Karpas-422 (cell line): ENCODE measurements at regions not wholly inside any gene's neighbourhood (a gene's known extent, or its start where the extent isn't known, plus 50 kb on each side); places are given as distances from the start of the nearest gene placed in this dataset.

Source experiments
- DNase-seq: peaks from one replicate; pipeline ENCODE4 v3.0.0-alpha.2; 2015
- H2AFZ ChIP-seq: fragments of 200-600 bp; sonication (generic); 2 replicates; pipeline ENCODE4 v1.6.1; 2014; ENCODE audit warnings: antibody characterized with exemption, low read length, mixed read lengths
- H3K27ac ChIP-seq: fragments of 200-600 bp; sonication (generic); 2 replicates; pipeline ENCODE4 v1.5.1; 2014; ENCODE audit warnings: mild to moderate bottlenecking, low read length, moderate library complexity
- H3K27me3 ChIP-seq: fragments of 200-600 bp; sonication (generic); 2 replicates; pipeline ENCODE4 v1.6.1; 2014; ENCODE audit warnings: low read length, mixed read lengths
- H3K36me3 ChIP-seq: fragments of 200-600 bp; sonication (generic); 2 replicates; pipeline ENCODE4 v1.6.1; 2014; ENCODE audit warnings: low read length, mixed read lengths; ENCODE audit not compliant: insufficient read depth
- H3K4me1 ChIP-seq: fragments of 200-600 bp; sonication (generic); 2 replicates; pipeline ENCODE4 v1.6.1; 2014; ENCODE audit warnings: mild to moderate bottlenecking, low read length, mixed read lengths
- H3K4me2 ChIP-seq: fragments of 200-600 bp; sonication (generic); 2 replicates; pipeline ENCODE4 v1.6.1; 2014; ENCODE audit warnings: low read length, low read depth, mild to moderate bottlenecking; ENCODE audit not compliant: poor library complexity, severe bottlenecking
- H3K4me3 ChIP-seq: fragments of 200-600 bp; sonication (generic); 2 replicates; pipeline ENCODE4 v1.5.1; 2014; ENCODE audit warnings: mild to moderate bottlenecking, antibody characterized with exemption, low read length, mixed read lengths
- H3K79me2 ChIP-seq: fragments of 200-600 bp; sonication (generic); 2 replicates; pipeline ENCODE4 v1.6.1; 2014; ENCODE audit warnings: mild to moderate bottlenecking, low read length, mixed read lengths
- H3K9ac ChIP-seq: fragments of 200-600 bp; sonication (generic); 2 replicates; pipeline ENCODE4 v1.6.0; 2014; ENCODE audit warnings: low read length
- H3K9me2 ChIP-seq: fragments of 200-600 bp; sonication (generic), shearing (Covaris generic); replicated peaks from 2 replicates; pipeline ENCODE4 v1.6.0; 2014; ENCODE audit warnings: mild to moderate bottlenecking, low read length, moderate library complexity; ENCODE audit not compliant: insufficient read depth
- H3K9me3 ChIP-seq: fragments of 300-700, 200-600 bp; sonication (generic); 2 replicates; pipeline ENCODE4 v1.6.1; 2014; ENCODE audit warnings: low read length, mixed read lengths
- H4K20me1 ChIP-seq: fragments of 200-600 bp; sonication (generic); 2 replicates; pipeline ENCODE4 v1.6.1; 2014; ENCODE audit warnings: mild to moderate bottlenecking, antibody characterized with exemption, low read length, low read depth; ENCODE audit not compliant: insufficient read depth

GRCh38 chr5:124580512-124580911 is 165.9 kb downstream of the ZNF608 start:
- H3K27ac ChIP-seq: no peak overlapping the region
- H3K9me3 ChIP-seq: no peaks in the 10 kb centered on the region
- H3K36me3 ChIP-seq: no peaks in the 10 kb centered on the region
- no peak overlapping the region for H3K9ac ChIP-seq
- H4K20me1 ChIP-seq: no peaks in the 10 kb centered on the region
- no peaks in the 10 kb centered on the region for H3K9me2 ChIP-seq
- peaks cover 44% of the 10 kb centered on the region for H3K4me1 ChIP-seq
- H3K4me3 ChIP-seq: no peak overlapping the region
- DNase-seq: no peak
- no peak overlapping the region for H2AFZ ChIP-seq
- H3K27me3 ChIP-seq: no peaks in the 10 kb centered on the region
- no peaks in the 10 kb centered on the region for H3K79me2 ChIP-seq
- no peak overlapping the region for H3K4me2 ChIP-seq

DNA sequence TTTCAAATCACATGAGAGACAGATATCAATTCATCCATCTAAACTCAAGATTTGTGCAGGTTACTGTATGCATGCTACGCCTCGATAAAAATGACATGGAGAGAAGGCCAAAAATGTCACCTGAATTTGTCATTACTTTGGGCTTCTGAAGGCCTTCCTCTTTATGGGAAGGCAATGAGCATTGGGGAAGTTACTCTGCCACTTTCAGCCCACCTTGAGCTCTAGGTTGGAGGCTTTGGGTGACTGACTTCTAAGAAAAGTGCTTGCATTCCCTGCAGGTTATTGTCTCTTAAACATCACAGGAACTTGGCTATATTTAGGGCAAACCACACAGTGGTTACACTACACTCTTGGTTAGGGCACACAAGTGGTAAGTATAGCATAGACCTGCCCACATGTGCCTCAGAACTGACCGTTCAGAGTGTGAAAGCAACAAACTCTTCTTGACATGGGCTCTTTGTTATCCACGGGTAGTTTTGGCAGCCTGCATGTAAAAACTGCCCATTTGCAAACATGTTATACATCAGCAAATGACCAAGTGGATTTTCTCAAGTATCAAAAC is 169.5 kb downstream of the ZNF608 start:
- Histone ChIP-seq H3K27ac (no peak overlapping the region), H3K4me3 (no peak overlapping the region), H3K4me2 (no peak overlapping the region), H3K79me2 (no peaks in the 10 kb centered on the region), H3K27me3 (no peaks in the 10 kb centered on the region), H3K4me1 (peaks cover 15% of the 10 kb centered on the region), H4K20me1 (no peaks in the 10 kb centered on the region), H3K9ac (no peak overlapping the region), H3K9me3 (no peaks in the 10 kb centered on the region), H2AFZ (no peak overlapping the region), H3K36me3 (no peaks in the 10 kb centered on the region), H3K9me2 (no peaks in the 10 kb centered on the region)
- DNase-seq: no peak

- Histone ChIP-seq H3K4me1 (peaks cover 8% of the 10 kb centered on the region), H3K4me2 (no peak overlapping the region), H3K79me2 (no peaks in the 10 kb centered on the region), H3K4me3 (no peak overlapping the region), H3K27ac (no peak overlapping the region), H3K27me3 (no peaks in the 10 kb centered on the region), H4K20me1 (no peaks in the 10 kb centered on the region), H3K9ac (no peak overlapping the region), H3K9me2 (no peaks in the 10 kb centered on the region), H2AFZ (no peak overlapping the region), H3K9me3 (no peaks in the 10 kb centered on the region), H3K36me3 (no peaks in the 10 kb centered on the region)
- DNase-seq: no peak
Observed at GRCh38 chr5:124575725-124576124, 170.7 kb downstream of the ZNF608 start.

GRCh38 chr5:124574521-124575436 is 171.7 kb downstream of the ZNF608 start:
- H3K4me2 ChIP-seq: no peak overlapping the region
- peaks cover 13% of the 10 kb centered on the region for H3K4me1 ChIP-seq
- H3K79me2 ChIP-seq: no peaks in the 10 kb centered on the region
- H3K27ac ChIP-seq: no peak overlapping the region
- H2AFZ ChIP-seq: no peak overlapping the region
- H3K9ac ChIP-seq: no peak overlapping the region
- no peaks in the 10 kb centered on the region for H3K27me3 ChIP-seq
- H3K9me2 ChIP-seq: no peaks in the 10 kb centered on the region
- H4K20me1 ChIP-seq: no peaks in the 10 kb centered on the region
- H3K36me3 ChIP-seq: no peaks in the 10 kb centered on the region
- no peak overlapping the region for H3K4me3 ChIP-seq
- no peaks in the 10 kb centered on the region for H3K9me3 ChIP-seq
- DNase-seq: no peak

- no peak overlapping the region for H3K4me3 ChIP-seq
- no peak overlapping the region for H3K9ac ChIP-seq
- no peaks in the 10 kb centered on the region for H3K79me2 ChIP-seq
- H3K9me3 ChIP-seq: no peaks in the 10 kb centered on the region
- no peak for DNase-seq
- H3K4me1 ChIP-seq: peaks cover 13% of the 10 kb centered on the region
- no peaks in the 10 kb centered on the region for H4K20me1 ChIP-seq
- no peaks in the 10 kb centered on the region for H3K9me2 ChIP-seq
- no peak overlapping the region for H3K4me2 ChIP-seq
- H2AFZ ChIP-seq: no peak overlapping the region
- no peaks in the 10 kb centered on the region for H3K36me3 ChIP-seq
- H3K27me3 ChIP-seq: no peaks in the 10 kb centered on the region
- no peak overlapping the region for H3K27ac ChIP-seq
Observed at GRCh38 chr5:124572971-124573370, 173.5 kb downstream of the ZNF608 start.

DNA sequence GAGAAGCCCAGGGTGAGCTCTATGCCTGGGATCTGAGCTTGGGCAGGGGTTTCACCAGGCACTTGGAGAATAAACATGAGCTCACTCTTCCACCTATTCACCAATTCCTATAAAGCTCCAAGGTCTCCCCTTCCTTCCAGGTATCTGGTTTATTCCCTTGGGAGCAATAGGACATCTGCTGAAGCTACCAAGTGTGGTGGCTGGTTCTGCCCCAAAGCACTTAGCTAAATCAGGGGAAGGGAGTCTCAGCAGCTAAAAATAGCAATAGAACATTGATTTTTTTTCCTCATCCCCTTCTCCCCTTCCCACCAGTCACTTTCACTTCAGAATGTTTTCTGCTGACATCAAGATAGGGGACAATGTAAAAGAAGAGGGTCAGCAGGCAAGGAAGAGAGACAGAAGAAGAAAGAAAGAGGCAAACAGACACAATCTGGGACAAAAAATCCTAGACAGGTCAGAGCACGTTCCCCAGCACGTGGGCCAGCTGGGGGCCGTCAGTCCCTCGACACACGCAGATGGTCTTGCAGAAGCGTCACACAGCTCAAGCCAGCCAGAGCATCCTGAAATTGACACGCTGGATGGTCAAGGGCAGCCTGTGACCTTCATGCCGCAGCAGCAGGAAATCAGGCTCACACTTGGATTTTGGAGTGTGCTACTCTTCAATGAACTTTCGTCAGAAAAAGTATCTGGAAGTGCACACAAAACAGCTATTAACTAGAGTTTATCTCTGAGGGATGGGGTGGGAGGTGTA is 176.0 kb downstream of the ZNF608 start:
- Histone ChIP-seq H2AFZ (no peak overlapping the region), H3K4me3 (no peak overlapping the region), H3K9me2 (no peaks in the 10 kb centered on the region), H4K20me1 (no peaks in the 10 kb centered on the region), H3K36me3 (no peaks in the 10 kb centered on the region), H3K4me2 (no peak overlapping the region), H3K27me3 (no peaks in the 10 kb centered on the region), H3K79me2 (no peaks in the 10 kb centered on the region), H3K4me1 (peaks cover 8% of the 10 kb centered on the region), H3K27ac (no peak overlapping the region), H3K9ac (no peak overlapping the region), H3K9me3 (no peaks in the 10 kb centered on the region)
- DNase-seq: no peak

DNA sequence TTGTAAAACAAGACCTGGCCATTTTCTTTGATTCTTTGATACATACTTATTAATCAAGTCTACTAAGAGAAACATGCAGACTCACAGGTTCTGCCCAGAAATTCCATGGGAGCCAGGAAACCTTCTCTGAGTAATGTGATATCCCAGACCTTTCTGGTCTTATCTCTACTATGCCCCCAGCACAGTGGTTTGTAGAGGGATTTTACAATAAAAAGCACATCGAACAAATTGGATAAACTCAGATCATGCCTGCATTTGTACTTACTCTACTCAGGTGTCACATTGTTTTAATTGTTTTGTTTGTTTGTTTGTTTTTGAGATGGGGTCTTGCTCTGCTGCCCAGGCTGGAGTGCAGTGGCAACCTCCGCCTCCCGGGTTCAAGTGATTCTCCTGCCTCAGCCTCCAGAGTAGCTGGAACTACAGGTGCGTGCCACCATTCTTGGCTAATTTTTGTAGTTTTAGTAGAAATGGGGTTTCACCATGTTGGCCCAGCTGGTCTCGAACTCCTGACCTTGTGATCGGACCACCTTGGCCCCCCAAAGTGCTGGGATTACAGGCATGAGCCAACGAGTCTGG is 179.5 kb downstream of the ZNF608 start:
- Histone ChIP-seq H3K9me2 (no peaks in the 10 kb centered on the region), H2AFZ (no peak overlapping the region), H3K9ac (no peak overlapping the region), H3K27ac (no peak overlapping the region), H3K4me2 (no peak overlapping the region), H3K9me3 (no peaks in the 10 kb centered on the region), H3K27me3 (no peaks in the 10 kb centered on the region), H3K79me2 (no peaks in the 10 kb centered on the region), H3K4me1 (peaks cover 8% of the 10 kb centered on the region), H4K20me1 (no peaks in the 10 kb centered on the region), H3K4me3 (no peak overlapping the region), H3K36me3 (no peaks in the 10 kb centered on the region)
- DNase-seq: no peak

GRCh38 chr5:124561451-124561850 is 185.0 kb downstream of the ZNF608 start:
- no peak overlapping the region for H3K4me3 ChIP-seq
- no peaks in the 10 kb centered on the region for H3K27me3 ChIP-seq
- H2AFZ ChIP-seq: no peak overlapping the region
- no peak overlapping the region for H3K4me2 ChIP-seq
- H3K36me3 ChIP-seq: no peaks in the 10 kb centered on the region
- H3K79me2 ChIP-seq: no peaks in the 10 kb centered on the region
- H3K9me2 ChIP-seq: no peaks in the 10 kb centered on the region
- H4K20me1 ChIP-seq: no peaks in the 10 kb centered on the region
- DNase-seq: no peak
- H3K27ac ChIP-seq: no peak overlapping the region
- no peaks in the 10 kb centered on the region for H3K4me1 ChIP-seq
- no peaks in the 10 kb centered on the region for H3K9me3 ChIP-seq
- H3K9ac ChIP-seq: no peak overlapping the region
